ENCODE measurements at regions not wholly inside any gene's neighbourhood (a gene's known extent, or its start where the extent isn't known, plus 50 kb on each side); places are given as distances from the start of the nearest gene placed in this dataset.

DNA sequence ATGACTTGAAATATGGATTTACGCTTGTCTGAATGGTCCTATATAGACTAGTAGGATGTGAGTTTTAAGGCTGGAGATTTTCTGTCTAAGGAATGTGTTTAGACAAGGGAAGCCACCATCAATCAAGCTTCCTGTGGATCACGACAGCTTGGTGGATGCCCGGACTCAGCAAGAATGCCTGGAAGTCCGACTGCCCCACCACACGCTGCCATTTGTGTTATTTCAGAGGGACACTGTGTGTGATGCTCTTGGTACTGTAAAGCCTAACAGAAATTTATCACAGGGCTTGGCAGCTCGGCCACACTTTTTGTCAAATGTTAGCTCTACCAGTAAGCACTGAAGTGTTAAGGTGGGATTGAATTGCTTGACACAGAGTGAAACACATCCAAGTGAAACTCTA, 127.1 kb upstream of the CDH7 start (continued):
- TF ChIP-seq CEBPZ (IDR thresholded peaks at IDR 0.05; ENCODE audit: borderline replicate concordance, low read depth, low read length) (no peak), NUFIP1 (IDR thresholded peaks at IDR 0.05; ENCODE audit: partially characterized antibody) (no peak), ATF6 (CRISPR knock-in tag; IDR thresholded peaks at IDR 0.05) (no peak), BDP1 (IDR thresholded peaks at IDR 0.05; ENCODE audit: insufficient read depth, insufficient read length) (no peak)

DNA sequence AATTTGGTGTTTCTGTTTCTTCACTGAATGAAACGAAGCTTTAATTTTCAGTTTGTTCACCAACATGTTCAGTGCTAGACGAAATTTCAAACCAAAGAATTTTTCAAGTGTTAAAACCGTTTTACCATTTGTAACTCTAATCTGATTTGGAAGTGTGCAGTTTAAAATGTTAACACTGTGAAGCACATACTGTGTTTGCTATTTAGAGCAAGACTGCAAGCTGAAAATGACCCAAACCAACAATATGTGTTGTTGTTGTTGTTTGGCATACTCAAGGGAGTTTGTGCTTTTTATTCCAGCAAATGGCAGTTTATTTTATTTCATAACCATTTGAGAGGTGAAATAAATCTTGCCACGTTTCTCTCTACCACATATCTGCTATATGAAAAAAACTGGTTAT, 128.4 kb upstream of the CDH7 start:
- ATAC-seq (no peak), FAIRE-seq (no peak), DNase-seq (ENCODE audit: extremely low read depth in 1 of 4, low spot score in 3 of 4) (no peak)
- no peaks in the 10 kb centered on the region for H4K20me1 ChIP-seq (replicated peaks; ENCODE audit: control insufficient read depth, insufficient read depth, low read length)
- ChIA-PET CTCF (ENCODE audit: low intra/inter-chr PET ratio) (no interaction called here), POLR2A (no interaction called here)
- no peaks in the 10 kb centered on the region for H3K79me2 ChIP-seq (ENCODE audit: control insufficient read depth, insufficient read depth, low read length)
- WGBS (ENCODE audit: insufficient coverage, low coverage, missing lambda C conversion rate) = 0% methylated on average over 4 of the region's 4 CpGs
- no peaks in the 10 kb centered on the region for H3K36me3 ChIP-seq (ENCODE audit: control insufficient read depth, insufficient read depth, low read length)
- no peaks in the 10 kb centered on the region for H3K9me3 ChIP-seq (replicated peaks; ENCODE audit: control insufficient read depth, insufficient read depth, low read depth, low read length)
- no peak overlapping the region for H3K27ac ChIP-seq (ENCODE audit: extremely low read depth, low read depth, low read length)
- in situ Hi-C loops (cut with MboI) = no loop called here
- H2AFZ ChIP-seq (ENCODE audit: low read depth, low read length) = no peak overlapping the region
- intact Hi-C loops (cut with micrococcal nuclease) = no loop called here
- no peak overlapping the region for H3K4me3 ChIP-seq
- no peaks in the 10 kb centered on the region for H3K4me1 ChIP-seq (replicated peaks in 1 of 2; ENCODE audit: control insufficient read depth in 2 of 2, insufficient read depth in 2 of 2, low read length in 2 of 2)
- no peaks in the 10 kb centered on the region for H3K9me1 ChIP-seq (ENCODE audit: control insufficient read depth, insufficient read depth, low read length)
- no peak overlapping the region for H3K4me2 ChIP-seq (ENCODE audit: insufficient read depth, low read length)
- no TSS peak for BruUV-seq (replicated peaks)
- no peak overlapping the region for H3K9ac ChIP-seq (ENCODE audit: insufficient read depth in 1 of 2, low read depth in 2 of 2, low read length in 2 of 2)
- no peaks in the 10 kb centered on the region for H3K27me3 ChIP-seq (ENCODE audit: control insufficient read depth in 2 of 2, insufficient read depth in 2 of 2, low read length in 2 of 2)

Measured in K562 (cell line).